Lung (tissue), 11 donors: ENCODE measurements at regions not wholly inside any gene's neighbourhood (a gene's known extent, or its start where the extent isn't known, plus 50 kb on each side); places are given as distances from the start of the nearest gene placed in this dataset.

Experiments
- ATAC-seq: fragments of 200-7000 bp; cut with Tn5 transposase; one replicate; pipeline ENCODE4 v1.9.1; 2020; ENCODE audit warnings: moderate number of reproducible peaks; ENCODE audit not compliant: insufficient read depth, low FRiP score
- DNase-seq, 3 donors: peaks; one replicate each; pipeline ENCODE4 v3.0.0-alpha.2; 2013 to 2017
- H3K27ac ChIP-seq, 2 donors: one replicate each; pipeline ENCODE4 v1.5.1; 2013; ENCODE audit warnings: mild to moderate bottlenecking in 2 of 2, moderate library complexity in 2 of 2, control low read depth in 1 of 2, inconsistent platforms in 1 of 2, low read depth in 1 of 2, low read length in 1 of 2
- H3K27me3 ChIP-seq, 3 donors: one replicate each; pipeline ENCODE4 v1.5.1; 2013; ENCODE audit warnings: low read length in 2 of 3; ENCODE audit not compliant: control insufficient read depth in 3 of 3, insufficient read depth in 3 of 3
- H3K36me3 ChIP-seq, 4 donors: one replicate each; pipeline ENCODE4 v1.5.1; 2013; ENCODE audit warnings: low read length in 4 of 4, mild to moderate bottlenecking in 1 of 4, moderate library complexity in 1 of 4; ENCODE audit not compliant: control insufficient read depth in 4 of 4, insufficient read depth in 4 of 4
- H3K4me1 ChIP-seq, 5 donors: one replicate each; pipeline ENCODE4 v1.5.1; 2013; ENCODE audit warnings: low read length in 5 of 5, mild to moderate bottlenecking in 2 of 5, moderate library complexity in 1 of 5; ENCODE audit not compliant: control insufficient read depth in 5 of 5, insufficient read depth in 5 of 5
- H3K4me3 ChIP-seq: one replicate; pipeline ENCODE4 v1.5.1; 2013; ENCODE audit warnings: mild to moderate bottlenecking, control low read depth, moderate library complexity
- H3K9ac ChIP-seq, 2 donors: one replicate each; pipeline ENCODE4 v1.5.1; 2013; ENCODE audit warnings: low read length in 2 of 2, control low read depth in 1 of 2; ENCODE audit not compliant: insufficient read depth in 1 of 2
- H3K9me3 ChIP-seq, 4 donors: one replicate each; pipeline ENCODE4 v1.5.1; 2013; ENCODE audit warnings: low read length in 3 of 4, mild to moderate bottlenecking in 1 of 4, moderate library complexity in 1 of 4; ENCODE audit not compliant: control insufficient read depth in 4 of 4, insufficient read depth in 3 of 4
- CTCF ChIP-seq: IDR thresholded peaks from 2 replicates; pipeline ENCODE4 v1.5.1; 2012; ENCODE audit warnings: mild to moderate bottlenecking; ENCODE audit errors: control extremely low read depth, extremely low read depth
- WGBS, 2 donors: extraction: QIAGEN DNeasy Blood & Tissue Kit; methylation state at CpG; one replicate each; pipeline ENCODE4 v1.1.7; 2013; 5-methylcytosine and 5-hydroxymethylcytosine counted together
- donor health status: control.
- donor health status: control.
- donor health status: Bipolar disorder and iron deficiency.
- donor health status: healthy.
- donor health status: DM: yes; HTN: yes; CAD: no.

- no peak for TF ChIP-seq CTCF
- Histone ChIP-seq H3K9ac (no peak overlapping the region), H3K27ac (no peak overlapping the region), H3K4me1 (no peaks in the 10 kb centered on the region), H3K36me3 (no peaks in the 10 kb centered on the region), H3K4me3 (no peak overlapping the region), H3K27me3 (no peaks in the 10 kb centered on the region), H3K9me3 (peaks cover 0 to 2% (median 0%) of the 10 kb centered on the region in 4 donors)
- WGBS, 2 donors = 63 to 72% methylated on average over 5 of the region's 5 CpGs
- DNase-seq (peak in 2 of 3 donors; percentile 42 to 45), ATAC-seq (no peak)
These were observed 500.3 kb downstream of the DHX35 start for GRCh38 chr20:39462416-39462945.

GRCh38 chr20:39458452-39458851 lies 496.3 kb downstream of the DHX35 start:
- Histone ChIP-seq H3K4me1 (peaks cover 0 to 3% (median 0%) of the 10 kb centered on the region in 5 donors), H3K27me3 (no peaks in the 10 kb centered on the region), H3K27ac (no peak overlapping the region), H3K9me3 (no peaks in the 10 kb centered on the region), H3K36me3 (no peaks in the 10 kb centered on the region), H3K9ac (no peak overlapping the region), H3K4me3 (no peak overlapping the region)
- TF ChIP-seq CTCF = no peak
- no peak for DNase-seq
- no peak for ATAC-seq
- 88 to 92% methylated on average over 1 of the region's 1 CpG for WGBS, 2 donors

- H3K4me3 ChIP-seq = no peak overlapping the region
- H3K36me3 ChIP-seq = no peaks in the 10 kb centered on the region
- WGBS, 2 donors = 65 to 75% methylated on average over 6 of the region's 6 CpGs
- TF ChIP-seq CTCF = no peak
- DNase-seq (no peak), ATAC-seq (no peak)
- H3K27ac ChIP-seq = no peak overlapping the region
- no peaks in the 10 kb centered on the region for H3K9me3 ChIP-seq
- H3K27me3 ChIP-seq = no peaks in the 10 kb centered on the region
- H3K4me1 ChIP-seq = peaks cover 0 to 3% (median 0%) of the 10 kb centered on the region in 5 donors
- no peak overlapping the region for H3K9ac ChIP-seq
These were observed 491.7 kb downstream of the DHX35 start for GRCh38 chr20:39453890-39454289.
